ENCODE measurements at regions not wholly inside any gene's neighbourhood (a gene's known extent, or its start where the extent isn't known, plus 50 kb on each side); places are given as distances from the start of the nearest gene placed in this dataset.

- TF ChIP-seq, protein P1, sequence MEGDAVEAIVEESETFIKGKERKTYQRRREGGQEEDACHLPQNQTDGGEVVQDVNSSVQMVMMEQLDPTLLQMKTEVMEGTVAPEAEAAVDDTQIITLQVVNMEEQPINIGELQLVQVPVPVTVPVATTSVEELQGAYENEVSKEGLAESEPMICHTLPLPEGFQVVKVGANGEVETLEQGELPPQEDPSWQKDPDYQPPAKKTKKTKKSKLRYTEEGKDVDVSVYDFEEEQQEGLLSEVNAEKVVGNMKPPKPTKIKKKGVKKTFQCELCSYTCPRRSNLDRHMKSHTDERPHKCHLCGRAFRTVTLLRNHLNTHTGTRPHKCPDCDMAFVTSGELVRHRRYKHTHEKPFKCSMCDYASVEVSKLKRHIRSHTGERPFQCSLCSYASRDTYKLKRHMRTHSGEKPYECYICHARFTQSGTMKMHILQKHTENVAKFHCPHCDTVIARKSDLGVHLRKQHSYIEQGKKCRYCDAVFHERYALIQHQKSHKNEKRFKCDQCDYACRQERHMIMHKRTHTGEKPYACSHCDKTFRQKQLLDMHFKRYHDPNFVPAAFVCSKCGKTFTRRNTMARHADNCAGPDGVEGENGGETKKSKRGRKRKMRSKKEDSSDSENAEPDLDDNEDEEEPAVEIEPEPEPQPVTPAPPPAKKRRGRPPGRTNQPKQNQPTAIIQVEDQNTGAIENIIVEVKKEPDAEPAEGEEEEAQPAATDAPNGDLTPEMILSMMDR (IDR thresholded peaks at IDR 0.05) = no peak
- TF ChIP-seq SIN3A (IDR thresholded peaks at IDR 0.05; ENCODE audit: borderline replicate concordance, insufficient read depth, low read depth, low read length) (no peak), POLR2AphosphoS5 (IDR thresholded peaks at IDR 0.05; ENCODE audit: low read depth, low read length) (no peak), REST (IDR thresholded peaks at IDR 0.05; ENCODE audit: insufficient read depth in 1 of 2, low read depth in 2 of 2, low read length in 1 of 2) (no peak)
These were observed 144.3 kb upstream of the MYOCD start for GRCh38 chr17:12521416-12521815.
